Panc1 (cell line): ENCODE measurements at regions not wholly inside any gene's neighbourhood (a gene's known extent, or its start where the extent isn't known, plus 50 kb on each side); places are given as distances from the start of the nearest gene placed in this dataset.

Source experiments
- ATAC-seq: fragments of 200-7000 bp; cut with Tn5 transposase; 2 replicates; pipeline ENCODE4 v1.9.1; 2020; ENCODE audit warnings: mild to moderate bottlenecking, moderate library complexity
- BruUV-seq: library from RNA; stranded (reverse); fragments of 400-500 nt; replicated peaks from 2 replicates; lab custom pipeline; 2021; lab: Mats Ljungman, UMichigan
- CTCF ChIA-PET: fragments of 300-600 bp; sonication (Branson Sonifier 250); formaldehyde crosslinking; loops from one replicate; lab custom pipeline; 2022; ENCODE audit warnings: antibody characterized with exemption; lab: Charles Lee
- POLR2A ChIA-PET: fragments of 300-600 bp; sonication (Branson Sonifier 250); formaldehyde crosslinking; loops from one replicate; lab custom pipeline; 2022; ENCODE audit warnings: antibody characterized with exemption; lab: Charles Lee
- DNase-seq: peaks from one replicate; pipeline ENCODE4 v3.0.0-alpha.2; 2010; ENCODE audit warnings: low read depth, low spot score
- H3K27ac ChIP-seq: 2 replicates; pipeline ENCODE4 v1.5.1; 2011; ENCODE audit warnings: mild to moderate bottlenecking, low read length, inconsistent platforms
- H3K27me3 ChIP-seq: fragments of 200-500 bp; sonication (Bioruptor generic); 2 replicates; pipeline ENCODE4 v1.6.0; 2014; ENCODE audit warnings: low read length, inconsistent platforms; ENCODE audit not compliant: control insufficient read depth, insufficient read depth
- H3K36me3 ChIP-seq: fragments of 200-500 bp; sonication (Bioruptor generic); 2 replicates; pipeline ENCODE4 v1.5.1; 2014; ENCODE audit warnings: inconsistent platforms, mild to moderate bottlenecking, low read length, moderate library complexity; ENCODE audit not compliant: control insufficient read depth, insufficient read depth
- H3K4me1 ChIP-seq: 2 replicates; pipeline ENCODE4 v1.5.1; 2011; ENCODE audit warnings: inconsistent platforms, mild to moderate bottlenecking, low read length, moderate library complexity; ENCODE audit not compliant: control insufficient read depth, insufficient read depth
- H3K4me3 ChIP-seq, 2 experiments: 2 replicates each; pipeline ENCODE4 v1.5.1; 2011 to 2012; ENCODE audit warnings: low read depth in 2 of 2, low read length in 2 of 2, mild to moderate bottlenecking in 2 of 2, inconsistent platforms in 1 of 2, moderate library complexity in 1 of 2
- H3K9me3 ChIP-seq: fragments of 200-500 bp; sonication (Bioruptor generic); 2 replicates; pipeline ENCODE4 v1.5.1; 2014; ENCODE audit warnings: low read depth, mild to moderate bottlenecking, inconsistent platforms, low read length, moderate library complexity; ENCODE audit not compliant: control insufficient read depth, insufficient read depth
- POLR2AphosphoS5 ChIP-seq: IDR thresholded peaks from 2 replicates; pipeline ENCODE4 v1.6.1; 2012; ENCODE audit warnings: mild to moderate bottlenecking, low read depth, low read length, moderate library complexity
- SIN3A ChIP-seq: IDR thresholded peaks from 2 replicates; pipeline ENCODE4 v1.6.1; 2012; ENCODE audit warnings: low read depth, mild to moderate bottlenecking, low read length, moderate library complexity, borderline replicate concordance; ENCODE audit not compliant: insufficient read depth
- TCF7L2 ChIP-seq: IDR thresholded peaks from 2 replicates; pipeline ENCODE4 v1.6.1; 2011; ENCODE audit warnings: mild to moderate bottlenecking, low read depth, low read length, inconsistent platforms
- in situ Hi-C: cut with HindIII; loops from 2 replicates; pipeline ENCODE4 v1.10.0; 2016; ENCODE audit warnings: low sequenced_read_pairs, low pct_unique_long_range_greater_than_20kb
- intact Hi-C: fragments of 100-400 bp; cut with micrococcal nuclease; formaldehyde crosslinking; loops from one replicate; pipeline ENCODE4 v1.10.0; 2022; ENCODE audit not compliant: unreplicated experiment
- TF ChIP-seq, protein P1 (sequence below), 2 experiments: IDR thresholded peaks; 2 replicates each; pipeline ENCODE4 v1.6.1; 2011 to 2012; ENCODE audit warnings: low read depth in 2 of 2, control low read depth in 1 of 2, low read length in 1 of 2, mild to moderate bottlenecking in 1 of 2, moderate library complexity in 1 of 2; ENCODE audit not compliant: insufficient read depth in 1 of 2
- TF ChIP-seq, protein P2 (sequence below): fragments of 450-650 bp; IDR thresholded peaks from 2 replicates; pipeline ENCODE4 v1.5.1; 2017; ENCODE audit warnings: mild to moderate bottlenecking

DNA sequence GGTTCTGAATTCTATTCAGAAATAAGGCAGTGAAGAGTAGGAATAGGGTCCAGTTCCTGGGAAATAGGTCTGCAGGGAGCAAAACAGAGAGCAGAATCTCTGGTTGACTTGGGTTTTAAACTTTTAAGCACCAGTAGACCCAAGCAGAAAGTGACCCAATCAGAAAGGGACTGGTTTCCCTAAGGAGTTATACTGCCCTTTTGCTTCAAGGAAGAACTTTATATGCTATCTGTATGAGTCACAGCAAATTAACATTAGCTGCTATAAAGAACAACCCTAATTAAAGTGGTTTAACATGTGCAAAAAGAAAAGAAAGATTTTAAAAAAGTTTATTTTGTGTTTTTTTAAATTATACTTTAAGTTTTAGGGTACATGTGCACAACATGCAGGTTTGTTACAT lies 263.6 kb upstream of the EMCN start:
- H3K27me3 ChIP-seq: no peaks in the 10 kb centered on the region
- H3K4me1 ChIP-seq: no peaks in the 10 kb centered on the region
- TF ChIP-seq, protein P1, sequence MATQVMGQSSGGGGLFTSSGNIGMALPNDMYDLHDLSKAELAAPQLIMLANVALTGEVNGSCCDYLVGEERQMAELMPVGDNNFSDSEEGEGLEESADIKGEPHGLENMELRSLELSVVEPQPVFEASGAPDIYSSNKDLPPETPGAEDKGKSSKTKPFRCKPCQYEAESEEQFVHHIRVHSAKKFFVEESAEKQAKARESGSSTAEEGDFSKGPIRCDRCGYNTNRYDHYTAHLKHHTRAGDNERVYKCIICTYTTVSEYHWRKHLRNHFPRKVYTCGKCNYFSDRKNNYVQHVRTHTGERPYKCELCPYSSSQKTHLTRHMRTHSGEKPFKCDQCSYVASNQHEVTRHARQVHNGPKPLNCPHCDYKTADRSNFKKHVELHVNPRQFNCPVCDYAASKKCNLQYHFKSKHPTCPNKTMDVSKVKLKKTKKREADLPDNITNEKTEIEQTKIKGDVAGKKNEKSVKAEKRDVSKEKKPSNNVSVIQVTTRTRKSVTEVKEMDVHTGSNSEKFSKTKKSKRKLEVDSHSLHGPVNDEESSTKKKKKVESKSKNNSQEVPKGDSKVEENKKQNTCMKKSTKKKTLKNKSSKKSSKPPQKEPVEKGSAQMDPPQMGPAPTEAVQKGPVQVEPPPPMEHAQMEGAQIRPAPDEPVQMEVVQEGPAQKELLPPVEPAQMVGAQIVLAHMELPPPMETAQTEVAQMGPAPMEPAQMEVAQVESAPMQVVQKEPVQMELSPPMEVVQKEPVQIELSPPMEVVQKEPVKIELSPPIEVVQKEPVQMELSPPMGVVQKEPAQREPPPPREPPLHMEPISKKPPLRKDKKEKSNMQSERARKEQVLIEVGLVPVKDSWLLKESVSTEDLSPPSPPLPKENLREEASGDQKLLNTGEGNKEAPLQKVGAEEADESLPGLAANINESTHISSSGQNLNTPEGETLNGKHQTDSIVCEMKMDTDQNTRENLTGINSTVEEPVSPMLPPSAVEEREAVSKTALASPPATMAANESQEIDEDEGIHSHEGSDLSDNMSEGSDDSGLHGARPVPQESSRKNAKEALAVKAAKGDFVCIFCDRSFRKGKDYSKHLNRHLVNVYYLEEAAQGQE (IDR thresholded peaks at IDR 0.05; ENCODE audit: insufficient read depth in 1 of 2, low read depth in 2 of 2, low read length in 1 of 2): no peak
- TF ChIP-seq, protein P2, sequence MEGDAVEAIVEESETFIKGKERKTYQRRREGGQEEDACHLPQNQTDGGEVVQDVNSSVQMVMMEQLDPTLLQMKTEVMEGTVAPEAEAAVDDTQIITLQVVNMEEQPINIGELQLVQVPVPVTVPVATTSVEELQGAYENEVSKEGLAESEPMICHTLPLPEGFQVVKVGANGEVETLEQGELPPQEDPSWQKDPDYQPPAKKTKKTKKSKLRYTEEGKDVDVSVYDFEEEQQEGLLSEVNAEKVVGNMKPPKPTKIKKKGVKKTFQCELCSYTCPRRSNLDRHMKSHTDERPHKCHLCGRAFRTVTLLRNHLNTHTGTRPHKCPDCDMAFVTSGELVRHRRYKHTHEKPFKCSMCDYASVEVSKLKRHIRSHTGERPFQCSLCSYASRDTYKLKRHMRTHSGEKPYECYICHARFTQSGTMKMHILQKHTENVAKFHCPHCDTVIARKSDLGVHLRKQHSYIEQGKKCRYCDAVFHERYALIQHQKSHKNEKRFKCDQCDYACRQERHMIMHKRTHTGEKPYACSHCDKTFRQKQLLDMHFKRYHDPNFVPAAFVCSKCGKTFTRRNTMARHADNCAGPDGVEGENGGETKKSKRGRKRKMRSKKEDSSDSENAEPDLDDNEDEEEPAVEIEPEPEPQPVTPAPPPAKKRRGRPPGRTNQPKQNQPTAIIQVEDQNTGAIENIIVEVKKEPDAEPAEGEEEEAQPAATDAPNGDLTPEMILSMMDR: no peak
- TF ChIP-seq SIN3A: no peak
- no peak for TF ChIP-seq POLR2AphosphoS5
- TF ChIP-seq TCF7L2: no peak
- H3K36me3 ChIP-seq: no peaks in the 10 kb centered on the region
- in situ Hi-C loops (no loop called here), intact Hi-C loops (no loop called here)
- no peaks in the 10 kb centered on the region for H3K9me3 ChIP-seq
- no TSS peak for BruUV-seq
- DNase-seq (no peak), ATAC-seq (no peak)
- POLR2A ChIA-PET: no interaction called here
- no peak overlapping the region for H3K4me3 ChIP-seq
- no peak overlapping the region for H3K27ac ChIP-seq
- CTCF ChIA-PET: no interaction called here

DNA sequence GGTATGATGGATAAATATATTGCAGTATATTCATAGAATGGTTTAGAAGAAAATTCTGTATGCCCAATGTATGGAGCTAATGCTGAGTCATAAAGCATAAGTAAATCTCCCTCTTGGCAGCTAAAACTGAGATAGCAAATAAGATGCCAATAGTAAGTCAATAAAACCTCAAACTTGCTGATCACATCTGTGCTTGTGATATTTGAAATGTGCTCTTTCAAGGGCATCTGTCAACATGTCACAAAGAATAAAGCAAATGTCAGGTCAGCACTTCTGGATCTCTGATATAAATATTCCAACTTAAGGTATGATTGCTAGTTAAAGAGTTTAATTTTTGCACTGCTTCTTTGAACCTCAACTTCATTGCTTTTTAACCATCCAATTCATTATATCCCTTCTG lies 262.3 kb upstream of the EMCN start:
- no peak overlapping the region for H3K4me3 ChIP-seq
- H3K36me3 ChIP-seq: no peaks in the 10 kb centered on the region
- DNase-seq (no peak), ATAC-seq (no peak)
- BruUV-seq: no TSS peak
- H3K4me1 ChIP-seq: no peaks in the 10 kb centered on the region
- TF ChIP-seq TCF7L2: no peak
- TF ChIP-seq, protein P1 (IDR thresholded peaks at IDR 0.05; ENCODE audit: insufficient read depth in 1 of 2, low read depth in 2 of 2, low read length in 1 of 2): no peak
- TF ChIP-seq POLR2AphosphoS5: no peak
- no peak for TF ChIP-seq SIN3A
- TF ChIP-seq, protein P2: no peak
- no peaks in the 10 kb centered on the region for H3K9me3 ChIP-seq
- in situ Hi-C loops: no loop called here
- POLR2A ChIA-PET: no interaction called here
- no peaks in the 10 kb centered on the region for H3K27me3 ChIP-seq
- H3K27ac ChIP-seq: no peak overlapping the region
- intact Hi-C loops: no loop called here
- CTCF ChIA-PET: no interaction called here
